ENCODE measurements at regions not wholly inside any gene's neighbourhood (a gene's known extent, or its start where the extent isn't known, plus 50 kb on each side); places are given as distances from the start of the nearest gene placed in this dataset.

GRCh38 chrX:25207803-25208475 is 192.2 kb upstream of the ARX start:
- ATAC-seq (no peak), FAIRE-seq (no peak), DNase-seq (ENCODE audit: low read depth, low spot score) (no peak)
- intact Hi-C loops (cut with micrococcal nuclease; ENCODE audit: unreplicated experiment) (no loop called here), in situ Hi-C loops (cut with MboI) (no loop called here)
- Histone ChIP-seq H3K9me3 (replicated peaks; ENCODE audit: control insufficient read depth, insufficient read depth, low read length) (no peaks in the 10 kb centered on the region), H3K36me3 (ENCODE audit: control insufficient read depth in 2 of 2, insufficient read depth in 2 of 2, low read length in 1 of 2) (no peaks in the 10 kb centered on the region), H3K4me2 (ENCODE audit: control insufficient read depth, insufficient read depth) (no peak overlapping the region), H3K79me2 (ENCODE audit: control insufficient read depth, insufficient read depth, low read length) (no peaks in the 10 kb centered on the region), H3K4me3 (no peak overlapping the region), H2AFZ (ENCODE audit: control insufficient read depth, low read depth, low read length) (no peak overlapping the region), H3K27ac (ENCODE audit: control insufficient read depth, insufficient read depth) (no peak overlapping the region), H4K20me1 (ENCODE audit: control insufficient read depth, insufficient read depth) (no peaks in the 10 kb centered on the region), H3K4me1 (ENCODE audit: control insufficient read depth, insufficient read depth, low read length) (no peaks in the 10 kb centered on the region), H3K27me3 (replicated peaks in 1 of 2; ENCODE audit: control insufficient read depth in 2 of 2, insufficient read depth in 2 of 2, low read length in 1 of 2) (no peaks in the 10 kb centered on the region), H3K9ac (ENCODE audit: control insufficient read depth, insufficient read depth, low read length) (no peak overlapping the region)
- POLR2A ChIA-PET = no interaction called here
- WGBS (ENCODE audit: insufficient coverage, insufficient replicate concordance, low lambda C conversion rate, missing lambda C conversion rate) = 9% methylated on average over 5 of the region's 5 CpGs
- CTCF ChIA-PET = no interaction called here
- BruUV-seq (replicated peaks) = no TSS peak
- TF ChIP-seq POU2F2 (IDR thresholded peaks at IDR 0.05; ENCODE audit: borderline replicate concordance, low read depth, low read length) = no peak
- no peak for TF ChIP-seq JUNB (IDR thresholded peaks at IDR 0.05)
- TF ChIP-seq ESRRA (IDR thresholded peaks at IDR 0.05; ENCODE audit: low read length) = no peak
- TF ChIP-seq, protein P1, sequence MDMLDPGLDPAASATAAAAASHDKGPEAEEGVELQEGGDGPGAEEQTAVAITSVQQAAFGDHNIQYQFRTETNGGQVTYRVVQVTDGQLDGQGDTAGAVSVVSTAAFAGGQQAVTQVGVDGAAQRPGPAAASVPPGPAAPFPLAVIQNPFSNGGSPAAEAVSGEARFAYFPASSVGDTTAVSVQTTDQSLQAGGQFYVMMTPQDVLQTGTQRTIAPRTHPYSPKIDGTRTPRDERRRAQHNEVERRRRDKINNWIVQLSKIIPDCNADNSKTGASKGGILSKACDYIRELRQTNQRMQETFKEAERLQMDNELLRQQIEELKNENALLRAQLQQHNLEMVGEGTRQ (IDR thresholded peaks at IDR 0.05; ENCODE audit: borderline replicate concordance, low read depth, low read length) = no peak
- TF ChIP-seq ASH2L (IDR thresholded peaks at IDR 0.05; ENCODE audit: borderline replicate concordance, low read depth) = no peak
- no peak for TF ChIP-seq IRF4 (IDR thresholded peaks at IDR 0.05; ENCODE audit: low read depth, low read length)
- no peak for TF ChIP-seq RFX5 (IDR thresholded peaks at IDR 0.05; ENCODE audit: low read depth, low read length)
- no peak for TF ChIP-seq PML (IDR thresholded peaks at IDR 0.05; ENCODE audit: low read length)
- no peak for TF ChIP-seq POLR2AphosphoS5 (IDR thresholded peaks at IDR 0.05; ENCODE audit: low read length)
- no peak for TF ChIP-seq KDM1A (IDR thresholded peaks at IDR 0.05; ENCODE audit: borderline replicate concordance)
- TF ChIP-seq FOXM1 (IDR thresholded peaks at IDR 0.05; ENCODE audit: low read depth, low read length) = no peak
- TF ChIP-seq ZSCAN29 (IDR thresholded peaks at IDR 0.05) = no peak
- no peak for TF ChIP-seq NR2C1 (IDR thresholded peaks at IDR 0.05)
- no peak for TF ChIP-seq ZBED1 (IDR thresholded peaks at IDR 0.05; ENCODE audit: borderline replicate concordance)
- RAD21 ChIA-PET (ENCODE audit: unreplicated experiment) = no interaction called here
- SMC1A ChIA-PET (ENCODE audit: uncharacterized antibody, unreplicated experiment) = no interaction called here
